SK-N-SH (cell line): ENCODE measurements at regions not wholly inside any gene's neighbourhood (a gene's known extent, or its start where the extent isn't known, plus 50 kb on each side); places are given as distances from the start of the nearest gene placed in this dataset.

Experiments
- CTCF ChIA-PET: fragments of 300-600, 350-600 bp; formaldehyde crosslinking; extraction: SDS; loops from one replicate; lab custom pipeline; 2021; lab: Yijun Ruan, JAX
- POLR2A ChIA-PET: fragments of 350-600 bp; sonication (Branson Sonifier 250); formaldehyde crosslinking; extraction: SDS; loops from one replicate; lab custom pipeline; 2020; ENCODE audit warnings: antibody characterized with exemption, inconsistent platforms; lab: Yijun Ruan, JAX
- DNase-seq: peaks from one replicate; pipeline ENCODE4 v3.0.0; 2012
- H2AFZ ChIP-seq: fragments of 200-600 bp; sonication (generic); 2 replicates; pipeline ENCODE4 v1.8.1; 2016; ENCODE audit warnings: antibody characterized with exemption, mild to moderate bottlenecking, low read depth
- H3F3A ChIP-seq: fragments of 200-600 bp; sonication (generic); replicated peaks from 2 replicates; pipeline ENCODE3; 2016; ENCODE audit warnings: antibody characterized with exemption, mild to moderate bottlenecking; ENCODE audit not compliant: insufficient read depth
- H3K27ac ChIP-seq, 2 experiments: fragments of 200-500 bp in 1 of 2; fragments of 200-600 bp in 1 of 2; sonication (Bioruptor generic) in 1 of 2; sonication (generic), shearing (Covaris generic) in 1 of 2; 2 replicates each; pipeline versions ENCODE4 v1.5.1 to v1.6.1; 2014 to 2016; ENCODE audit warnings: low read depth in 2 of 2, inconsistent platforms in 1 of 2, low read length in 1 of 2, mild to moderate bottlenecking in 1 of 2, mixed read lengths in 1 of 2
- H3K27me3 ChIP-seq: fragments of 200-600 bp; sonication (generic), shearing (Covaris generic); 2 replicates; pipeline ENCODE4 v1.6.1; 2016; ENCODE audit warnings: mixed run types; ENCODE audit not compliant: insufficient read depth
- H3K36me3 ChIP-seq, 2 experiments: fragments of 200-500 bp in 1 of 2; fragments of 200-600 bp in 1 of 2; sonication (Bioruptor generic) in 1 of 2; sonication (generic) in 1 of 2; replicated peaks in 1 of 2; 2 replicates each; pipeline versions ENCODE3 to v1.5.1; 2014 to 2016; ENCODE audit warnings: low read length in 1 of 2, mild to moderate bottlenecking in 1 of 2; ENCODE audit not compliant: insufficient read depth in 2 of 2, control insufficient read depth in 1 of 2
- H3K4me1 ChIP-seq, 2 experiments: fragments of 200-500 bp in 1 of 2; fragments of 200-600 bp in 1 of 2; sonication (Bioruptor generic) in 1 of 2; sonication (generic), shearing (Covaris generic) in 1 of 2; 2 replicates each; pipeline versions ENCODE4 v1.5.1 to v1.6.1; 2014 to 2016; ENCODE audit warnings: low read depth in 1 of 2, low read length in 1 of 2, mixed run types in 1 of 2; ENCODE audit not compliant: insufficient read depth in 2 of 2, control insufficient read depth in 1 of 2
- H3K4me2 ChIP-seq: fragments of 200-600 bp; sonication (generic), shearing (Covaris generic); 2 replicates; pipeline ENCODE4 v1.6.1; 2017; ENCODE audit warnings: mixed run types
- H3K4me3 ChIP-seq, 2 experiments: fragments of 200-500 bp in 1 of 2; fragments of 200-600 bp in 1 of 2; sonication (Bioruptor generic) in 1 of 2; sonication (generic), shearing (Covaris generic) in 1 of 2; 2 replicates each; pipeline versions ENCODE4 v1.5.1 to v1.8.1; 2014 to 2016; ENCODE audit warnings: low read depth in 2 of 2, inconsistent platforms in 1 of 2, low read length in 1 of 2, mild to moderate bottlenecking in 1 of 2, mixed read lengths in 1 of 2, moderate library complexity in 1 of 2
- H3K79me2 ChIP-seq: fragments of 200-600 bp; sonication (generic); 2 replicates; pipeline ENCODE4 v1.8.1; 2017; ENCODE audit warnings: mild to moderate bottlenecking; ENCODE audit not compliant: insufficient read depth
- H3K9ac ChIP-seq: fragments of 200-600 bp; sonication (generic); 2 replicates; pipeline ENCODE4 v1.6.1; 2017; ENCODE audit warnings: mixed run types
- H3K9me2 ChIP-seq: fragments of 200-600 bp; sonication (generic); 2 replicates; pipeline ENCODE4 v1.6.1; 2017; ENCODE audit warnings: mixed run types
- H3K9me3 ChIP-seq: fragments of 200-600 bp; sonication (generic); 2 replicates; pipeline ENCODE4 v1.6.1; 2017; ENCODE audit warnings: mixed run types, mild to moderate bottlenecking, moderate library complexity
- H4K20me1 ChIP-seq: fragments of 200-600 bp; sonication (generic); 2 replicates; pipeline ENCODE4 v1.6.1; 2017; ENCODE audit warnings: mild to moderate bottlenecking, mixed run types; ENCODE audit not compliant: insufficient read depth
- EP300 ChIP-seq, 2 experiments: IDR thresholded peaks; 2 replicates each; pipeline versions ENCODE4 v1.4.0 to v1.6.1; 2012; ENCODE audit warnings: borderline replicate concordance in 1 of 2, low read depth in 1 of 2, low read length in 1 of 2
- GATA2 ChIP-seq: sonication (generic); formaldehyde crosslinking; IDR thresholded peaks from 2 replicates; pipeline ENCODE4 v1.5.0; 2020; ENCODE audit warnings: mild to moderate bottlenecking, missing genetic modification reagents
- MEF2A ChIP-seq: IDR thresholded peaks from 2 replicates; pipeline ENCODE4 v1.4.0; 2012; ENCODE audit warnings: low read depth, borderline replicate concordance
- MXI1 ChIP-seq: IDR thresholded peaks from 2 replicates; pipeline ENCODE4 v1.6.1; 2012; ENCODE audit warnings: mild to moderate bottlenecking, low read depth, low read length, improper control_type of control experiment
- NFIC ChIP-seq: IDR thresholded peaks from 2 replicates; pipeline ENCODE4 v1.4.0; 2012; ENCODE audit warnings: borderline replicate concordance
- NRF1 ChIP-seq: IDR thresholded peaks from 2 replicates; pipeline ENCODE4 v1.6.1; 2012; ENCODE audit warnings: low read depth, mild to moderate bottlenecking, low read length
- PBX3 ChIP-seq: IDR thresholded peaks from 2 replicates; pipeline ENCODE4; 2012
- SMC3 ChIP-seq: IDR thresholded peaks from 2 replicates; pipeline ENCODE4 v1.6.1; 2012; ENCODE audit warnings: low read depth, low read length, improper control_type of control experiment
- WGBS: methylation state at CpG from one replicate; pipeline ENCODE4 v1.1.6; 2017; ENCODE audit warnings: low lambda C conversion rate; 5-methylcytosine and 5-hydroxymethylcytosine counted together
- TF ChIP-seq, protein P1 (sequence below): fragments of 150-350 bp; IDR thresholded peaks from 2 replicates; pipeline ENCODE4 v1.6.1; 2016; ENCODE audit warnings: mild to moderate bottlenecking, low read depth, low read length
- TF ChIP-seq, protein P2 (sequence below): IDR thresholded peaks from 2 replicates; pipeline ENCODE4 v1.4.0; 2012; ENCODE audit warnings: low read depth, borderline replicate concordance

DNA sequence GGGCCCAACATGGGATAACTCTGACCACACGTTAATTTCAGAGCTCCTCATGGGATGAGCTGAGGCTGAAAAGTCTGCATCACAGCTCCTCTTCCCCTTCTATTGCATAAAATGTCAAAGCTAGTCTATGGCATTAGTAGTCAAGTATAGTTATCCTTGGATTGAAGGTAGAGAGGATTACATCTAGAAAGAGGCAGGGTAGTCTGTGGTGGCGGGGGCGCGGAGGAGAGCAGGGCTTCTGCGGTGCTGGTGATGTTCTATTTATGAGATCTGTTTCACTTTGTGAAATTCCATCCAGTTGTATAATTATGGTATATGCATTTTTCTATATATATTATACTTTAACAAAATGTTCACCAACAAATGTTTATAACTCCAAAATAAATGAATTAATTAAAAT is 329.5 kb upstream of the GRAMD2B start:
- WGBS, result 80% methylated on average over 5 of the region's 5 CpGs

DNA sequence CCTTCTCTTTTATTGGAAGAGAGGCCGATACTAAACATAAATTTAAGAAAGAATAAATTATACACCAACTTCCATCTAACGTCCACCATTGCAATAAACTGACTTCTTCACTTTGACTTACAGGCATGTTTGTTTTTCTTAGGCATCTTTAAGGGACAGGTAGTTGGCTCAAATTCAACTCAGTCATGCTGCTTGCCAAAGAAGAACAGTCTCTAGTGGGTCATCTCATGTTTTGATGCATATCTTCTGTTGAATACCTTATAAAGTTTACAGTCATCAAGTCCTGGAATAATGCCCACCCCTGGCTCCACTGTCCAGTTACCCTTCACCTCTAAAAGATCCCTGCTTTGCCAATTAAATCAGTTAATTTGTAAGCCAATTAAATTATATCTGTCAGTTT is 328.2 kb upstream of the GRAMD2B start:
- Histone ChIP-seq H3K4me3 (no peak overlapping the region), H3K27me3 (no peaks in the 10 kb centered on the region), H3F3A (peaks cover 4% of the 10 kb centered on the region), H3K4me2 (no peak overlapping the region), H3K9me2 (no peaks in the 10 kb centered on the region), H3K36me3 (no peaks in the 10 kb centered on the region), H2AFZ (no peak overlapping the region), H3K9ac (no peak overlapping the region), H4K20me1 (no peaks in the 10 kb centered on the region), H3K9me3 (no peaks in the 10 kb centered on the region), H3K79me2 (no peaks in the 10 kb centered on the region), H3K27ac (no peak overlapping the region), H3K4me1 (peaks cover 6 to 12% of the 10 kb centered on the region in 2 experiments; a peak in 3 of 4 replicates)
- WGBS, result 54% methylated on average over 2 of the region's 2 CpGs
- ChIA-PET CTCF (no interaction called here), POLR2A (no interaction called here)
- TF ChIP-seq SMC3 (no peak), GATA2 (CRISPR knock-in tag) (no peak), NRF1 (no peak), PBX3 (no peak)
- DNase-seq, result no peak

More for the DNA sequence above, 329.5 kb upstream of the GRAMD2B start:
- H3K9me2 ChIP-seq, result no peaks in the 10 kb centered on the region
- H3K4me1 ChIP-seq, result peaks cover 2 to 5% of the 10 kb centered on the region in 2 experiments; a peak in 1 of 4 replicates
- no peak for DNase-seq
- H3K9ac ChIP-seq, result no peak overlapping the region
- no peak overlapping the region for H2AFZ ChIP-seq
- POLR2A ChIA-PET, result no interaction called here
- no peaks in the 10 kb centered on the region for H4K20me1 ChIP-seq
- H3K36me3 ChIP-seq, result no peaks in the 10 kb centered on the region
- H3K9me3 ChIP-seq, result no peaks in the 10 kb centered on the region
- H3K4me3 ChIP-seq, result no peak overlapping the region
- H3K27me3 ChIP-seq, result no peaks in the 10 kb centered on the region
- H3K4me2 ChIP-seq, result no peak overlapping the region
- TF ChIP-seq EP300 (IDR thresholded peaks at IDR 0.05; ENCODE audit: borderline replicate concordance in 1 of 2, low read depth in 1 of 2, low read length in 1 of 2), result no peak
- TF ChIP-seq, protein P1, sequence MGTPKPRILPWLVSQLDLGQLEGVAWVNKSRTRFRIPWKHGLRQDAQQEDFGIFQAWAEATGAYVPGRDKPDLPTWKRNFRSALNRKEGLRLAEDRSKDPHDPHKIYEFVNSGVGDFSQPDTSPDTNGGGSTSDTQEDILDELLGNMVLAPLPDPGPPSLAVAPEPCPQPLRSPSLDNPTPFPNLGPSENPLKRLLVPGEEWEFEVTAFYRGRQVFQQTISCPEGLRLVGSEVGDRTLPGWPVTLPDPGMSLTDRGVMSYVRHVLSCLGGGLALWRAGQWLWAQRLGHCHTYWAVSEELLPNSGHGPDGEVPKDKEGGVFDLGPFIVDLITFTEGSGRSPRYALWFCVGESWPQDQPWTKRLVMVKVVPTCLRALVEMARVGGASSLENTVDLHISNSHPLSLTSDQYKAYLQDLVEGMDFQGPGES, result no peak
- no peak for TF ChIP-seq SMC3
- no peak for TF ChIP-seq NFIC
- no peak for TF ChIP-seq PBX3
- TF ChIP-seq, protein P2, sequence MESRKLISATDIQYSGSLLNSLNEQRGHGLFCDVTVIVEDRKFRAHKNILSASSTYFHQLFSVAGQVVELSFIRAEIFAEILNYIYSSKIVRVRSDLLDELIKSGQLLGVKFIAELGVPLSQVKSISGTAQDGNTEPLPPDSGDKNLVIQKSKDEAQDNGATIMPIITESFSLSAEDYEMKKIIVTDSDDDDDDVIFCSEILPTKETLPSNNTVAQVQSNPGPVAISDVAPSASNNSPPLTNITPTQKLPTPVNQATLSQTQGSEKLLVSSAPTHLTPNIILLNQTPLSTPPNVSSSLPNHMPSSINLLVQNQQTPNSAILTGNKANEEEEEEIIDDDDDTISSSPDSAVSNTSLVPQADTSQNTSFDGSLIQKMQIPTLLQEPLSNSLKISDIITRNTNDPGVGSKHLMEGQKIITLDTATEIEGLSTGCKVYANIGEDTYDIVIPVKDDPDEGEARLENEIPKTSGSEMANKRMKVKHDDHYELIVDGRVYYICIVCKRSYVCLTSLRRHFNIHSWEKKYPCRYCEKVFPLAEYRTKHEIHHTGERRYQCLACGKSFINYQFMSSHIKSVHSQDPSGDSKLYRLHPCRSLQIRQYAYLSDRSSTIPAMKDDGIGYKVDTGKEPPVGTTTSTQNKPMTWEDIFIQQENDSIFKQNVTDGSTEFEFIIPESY, result no peak
- TF ChIP-seq MXI1, result no peak
- TF ChIP-seq MEF2A, result no peak
- no peaks in the 10 kb centered on the region for H3K79me2 ChIP-seq
- H3K27ac ChIP-seq, result no peak overlapping the region
- CTCF ChIA-PET, result no interaction called here
- H3F3A ChIP-seq, result peaks cover under 1% of the 10 kb centered on the region
